K562 (cell line): ENCODE measurements at regions not wholly inside any gene's neighbourhood (a gene's known extent, or its start where the extent isn't known, plus 50 kb on each side); places are given as distances from the start of the nearest gene placed in this dataset.

Source experiments
- CC2D1A ChIP-seq: fragments of 450-650 bp; IDR thresholded peaks from 2 replicates; pipeline ENCODE4 v1.6.1; 2017; ENCODE audit warnings: mild to moderate bottlenecking
- ESRRA ChIP-seq: fragments of 450-650 bp; IDR thresholded peaks from 2 replicates; pipeline ENCODE4 v1.6.1; 2014; ENCODE audit warnings: low read depth, mild to moderate bottlenecking, moderate library complexity, borderline replicate concordance
- FOS ChIP-seq: IDR thresholded peaks from 3 replicates; pipeline ENCODE4 v1.6.1; 2011; ENCODE audit not compliant: insufficient read length; ENCODE audit errors: extremely low read depth
- KAT8 ChIP-seq: fragments of 450-650 bp; IDR thresholded peaks from 2 replicates; pipeline ENCODE4 v1.6.1; 2016; ENCODE audit warnings: low read depth, mild to moderate bottlenecking
- PCBP2 ChIP-seq: fragments of 200-400 bp; formaldehyde crosslinking; IDR thresholded peaks from 2 replicates; pipeline ENCODE4 v1.6.1; 2018; ENCODE audit warnings: low read length, low read depth, mild to moderate bottlenecking, moderate library complexity; ENCODE audit not compliant: poor library complexity, severe bottlenecking
- PURB ChIP-seq: sonication (generic); formaldehyde crosslinking; IDR thresholded peaks from 2 replicates; pipeline ENCODE4 v1.9.0; 2021; ENCODE audit warnings: low read depth, mild to moderate bottlenecking, missing genetic modification reagents
- RCOR1 ChIP-seq, 2 experiments: IDR thresholded peaks; 2 replicates each; pipeline ENCODE4 v1.6.1; 2012; ENCODE audit warnings: low read depth in 2 of 2, low read length in 2 of 2, borderline replicate concordance in 1 of 2, improper control_type of control experiment in 1 of 2
- ZNF311 ChIP-seq: fragments of 250-450 bp; sonication (Bioruptor Pico); IDR thresholded peaks from 2 replicates; pipeline ENCODE4 v1.4.0; 2020; ENCODE audit warnings: mild to moderate bottlenecking, moderate library complexity
- ZNF445 ChIP-seq: fragments of 250-450 bp; sonication (Bioruptor Pico); IDR thresholded peaks from 2 replicates; pipeline ENCODE4 v1.4.0; 2020; ENCODE audit warnings: low read depth, mild to moderate bottlenecking, moderate library complexity
- TF ChIP-seq, protein P1 (sequence below): sonication (generic); formaldehyde crosslinking; IDR thresholded peaks from 2 replicates; pipeline ENCODE4 v1.8.0; 2022; ENCODE audit warnings: missing genetic modification reagents, mild to moderate bottlenecking, borderline replicate concordance
- TF ChIP-seq, protein P2 (sequence below), 3 experiments: IDR thresholded peaks in 2 of 3; conservative IDR thresholded peaks in 1 of 3; 2 replicates each; pipeline ENCODE4 v1.5.1; 2011 to 2012; ENCODE audit warnings: low read length in 3 of 3, mild to moderate bottlenecking in 3 of 3, control low read depth in 2 of 3, improper control_type of control experiment in 1 of 3, inconsistent platforms in 1 of 3, low read depth in 1 of 3, mixed read lengths in 1 of 3, moderate library complexity in 1 of 3; ENCODE audit not compliant: insufficient read depth in 2 of 3
- TF ChIP-seq, protein P3 (sequence below), 2 experiments: fragments of 250-450 bp in 1 of 2; fragments of 450-650 bp in 1 of 2; sonication (Bioruptor Pico) in 1 of 2; IDR thresholded peaks; 2 replicates each; pipeline versions ENCODE4 v1.6.1 to v1.8.0; 2016 to 2021; ENCODE audit warnings: mild to moderate bottlenecking in 2 of 2, moderate library complexity in 2 of 2, missing compliant biosample characterization in 1 of 2, missing genetic modification characterization in 1 of 2
- TF ChIP-seq, protein P4 (sequence below): sonication (generic); formaldehyde crosslinking; IDR thresholded peaks from 2 replicates; pipeline ENCODE4 v1.8.1; 2023; ENCODE audit warnings: mild to moderate bottlenecking, missing genetic modification reagents
- TF ChIP-seq, protein P5 (sequence below): fragments of 450-650 bp; formaldehyde crosslinking; IDR thresholded peaks from 2 replicates; pipeline ENCODE4 v1.4.0; 2020; ENCODE audit warnings: mild to moderate bottlenecking, moderate library complexity
- TF ChIP-seq, protein P6 (sequence below): fragments of 250-450 bp; sonication (Bioruptor Pico); IDR thresholded peaks from 2 replicates; pipeline ENCODE4 v1.4.0; 2020; ENCODE audit warnings: mild to moderate bottlenecking, moderate library complexity, borderline replicate concordance

DNA sequence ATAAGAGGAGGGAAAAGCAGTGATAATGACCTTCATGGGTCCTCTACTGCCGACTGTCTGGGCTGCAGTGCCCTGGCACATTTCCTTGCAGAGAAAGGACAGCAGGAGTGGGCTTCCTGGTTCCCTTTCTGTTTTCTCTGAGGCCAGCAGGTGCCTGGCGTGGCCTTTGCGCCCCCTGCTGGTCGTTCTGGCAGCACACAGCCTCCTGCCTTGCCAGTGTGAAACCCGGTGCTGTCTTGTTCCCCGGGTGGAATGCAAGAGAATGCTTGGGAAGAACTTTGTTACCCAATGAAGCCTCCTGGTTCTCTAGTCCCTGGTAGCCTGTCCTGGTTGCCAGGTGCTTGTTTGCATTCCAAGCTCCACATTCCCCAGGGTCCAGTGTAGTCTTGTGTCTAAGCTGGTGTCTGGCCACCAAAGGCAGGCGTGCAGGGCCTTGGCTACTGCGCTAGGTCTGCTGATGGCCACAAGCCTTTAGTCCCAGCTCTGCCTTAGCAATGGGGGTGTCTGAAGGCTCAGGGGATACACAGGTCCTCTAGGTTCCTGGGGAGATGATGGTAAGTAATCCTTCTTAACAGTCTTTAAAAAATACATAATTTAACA is 1392.4 kb upstream of the TMEM132C start (continued):
- TF ChIP-seq, protein P1, sequence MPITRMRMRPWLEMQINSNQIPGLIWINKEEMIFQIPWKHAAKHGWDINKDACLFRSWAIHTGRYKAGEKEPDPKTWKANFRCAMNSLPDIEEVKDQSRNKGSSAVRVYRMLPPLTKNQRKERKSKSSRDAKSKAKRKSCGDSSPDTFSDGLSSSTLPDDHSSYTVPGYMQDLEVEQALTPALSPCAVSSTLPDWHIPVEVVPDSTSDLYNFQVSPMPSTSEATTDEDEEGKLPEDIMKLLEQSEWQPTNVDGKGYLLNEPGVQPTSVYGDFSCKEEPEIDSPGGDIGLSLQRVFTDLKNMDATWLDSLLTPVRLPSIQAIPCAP: no peak
- no peak for TF ChIP-seq ZNF445 (CRISPR knock-in tag)
- peak in 1 of 2 experiments; percentile 29; a peak in 1 of 4 replicates for TF ChIP-seq RCOR1 (IDR thresholded peaks at IDR 0.05; ENCODE audit: borderline replicate concordance in 1 of 2, low read depth in 2 of 2, low read length in 2 of 2)
- TF ChIP-seq, protein P2, sequence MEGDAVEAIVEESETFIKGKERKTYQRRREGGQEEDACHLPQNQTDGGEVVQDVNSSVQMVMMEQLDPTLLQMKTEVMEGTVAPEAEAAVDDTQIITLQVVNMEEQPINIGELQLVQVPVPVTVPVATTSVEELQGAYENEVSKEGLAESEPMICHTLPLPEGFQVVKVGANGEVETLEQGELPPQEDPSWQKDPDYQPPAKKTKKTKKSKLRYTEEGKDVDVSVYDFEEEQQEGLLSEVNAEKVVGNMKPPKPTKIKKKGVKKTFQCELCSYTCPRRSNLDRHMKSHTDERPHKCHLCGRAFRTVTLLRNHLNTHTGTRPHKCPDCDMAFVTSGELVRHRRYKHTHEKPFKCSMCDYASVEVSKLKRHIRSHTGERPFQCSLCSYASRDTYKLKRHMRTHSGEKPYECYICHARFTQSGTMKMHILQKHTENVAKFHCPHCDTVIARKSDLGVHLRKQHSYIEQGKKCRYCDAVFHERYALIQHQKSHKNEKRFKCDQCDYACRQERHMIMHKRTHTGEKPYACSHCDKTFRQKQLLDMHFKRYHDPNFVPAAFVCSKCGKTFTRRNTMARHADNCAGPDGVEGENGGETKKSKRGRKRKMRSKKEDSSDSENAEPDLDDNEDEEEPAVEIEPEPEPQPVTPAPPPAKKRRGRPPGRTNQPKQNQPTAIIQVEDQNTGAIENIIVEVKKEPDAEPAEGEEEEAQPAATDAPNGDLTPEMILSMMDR (IDR thresholded peaks at IDR 0.05 in 2 of 3, conservative IDR thresholded peaks at IDR 0.05 in 1 of 3; ENCODE audit: insufficient read depth in 2 of 3, low read depth in 1 of 3, low read length in 3 of 3): peak; percentile 93 to 99 (median 94)
- TF ChIP-seq CC2D1A: peak; percentile 68; the same call in 1 of the 2 replicates
- TF ChIP-seq ZNF311 (CRISPR knock-in tag): no peak
- TF ChIP-seq ESRRA: peak; percentile 26; the same call in 1 of the 2 replicates
- no peak for TF ChIP-seq PURB
- TF ChIP-seq KAT8: no peak
- TF ChIP-seq, protein P3, sequence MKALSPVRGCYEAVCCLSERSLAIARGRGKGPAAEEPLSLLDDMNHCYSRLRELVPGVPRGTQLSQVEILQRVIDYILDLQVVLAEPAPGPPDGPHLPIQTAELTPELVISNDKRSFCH (CRISPR knock-in tag; IDR thresholded peaks at IDR 0.05): no peak
- TF ChIP-seq, protein P3 (tag; IDR thresholded peaks at IDR 0.05): no peak
- TF ChIP-seq, protein P4, sequence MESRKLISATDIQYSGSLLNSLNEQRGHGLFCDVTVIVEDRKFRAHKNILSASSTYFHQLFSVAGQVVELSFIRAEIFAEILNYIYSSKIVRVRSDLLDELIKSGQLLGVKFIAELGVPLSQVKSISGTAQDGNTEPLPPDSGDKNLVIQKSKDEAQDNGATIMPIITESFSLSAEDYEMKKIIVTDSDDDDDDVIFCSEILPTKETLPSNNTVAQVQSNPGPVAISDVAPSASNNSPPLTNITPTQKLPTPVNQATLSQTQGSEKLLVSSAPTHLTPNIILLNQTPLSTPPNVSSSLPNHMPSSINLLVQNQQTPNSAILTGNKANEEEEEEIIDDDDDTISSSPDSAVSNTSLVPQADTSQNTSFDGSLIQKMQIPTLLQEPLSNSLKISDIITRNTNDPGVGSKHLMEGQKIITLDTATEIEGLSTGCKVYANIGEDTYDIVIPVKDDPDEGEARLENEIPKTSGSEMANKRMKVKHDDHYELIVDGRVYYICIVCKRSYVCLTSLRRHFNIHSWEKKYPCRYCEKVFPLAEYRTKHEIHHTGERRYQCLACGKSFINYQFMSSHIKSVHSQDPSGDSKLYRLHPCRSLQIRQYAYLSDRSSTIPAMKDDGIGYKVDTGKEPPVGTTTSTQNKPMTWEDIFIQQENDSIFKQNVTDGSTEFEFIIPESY (CRISPR knock-in tag): no peak
- TF ChIP-seq, protein P5, sequence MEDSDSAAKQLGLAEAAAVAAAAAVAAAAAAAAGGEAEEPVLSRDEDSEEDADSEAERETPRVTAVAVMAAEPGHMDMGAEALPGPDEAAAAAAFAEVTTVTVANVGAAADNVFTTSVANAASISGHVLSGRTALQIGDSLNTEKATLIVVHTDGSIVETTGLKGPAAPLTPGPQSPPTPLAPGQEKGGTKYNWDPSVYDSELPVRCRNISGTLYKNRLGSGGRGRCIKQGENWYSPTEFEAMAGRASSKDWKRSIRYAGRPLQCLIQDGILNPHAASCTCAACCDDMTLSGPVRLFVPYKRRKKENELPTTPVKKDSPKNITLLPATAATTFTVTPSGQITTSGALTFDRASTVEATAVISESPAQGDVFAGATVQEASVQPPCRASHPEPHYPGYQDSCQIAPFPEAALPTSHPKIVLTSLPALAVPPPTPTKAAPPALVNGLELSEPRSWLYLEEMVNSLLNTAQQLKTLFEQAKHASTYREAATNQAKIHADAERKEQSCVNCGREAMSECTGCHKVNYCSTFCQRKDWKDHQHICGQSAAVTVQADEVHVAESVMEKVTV: peak; percentile 60; the same call in 1 of the 2 replicates
- no peak for TF ChIP-seq FOS
- TF ChIP-seq, protein P6, sequence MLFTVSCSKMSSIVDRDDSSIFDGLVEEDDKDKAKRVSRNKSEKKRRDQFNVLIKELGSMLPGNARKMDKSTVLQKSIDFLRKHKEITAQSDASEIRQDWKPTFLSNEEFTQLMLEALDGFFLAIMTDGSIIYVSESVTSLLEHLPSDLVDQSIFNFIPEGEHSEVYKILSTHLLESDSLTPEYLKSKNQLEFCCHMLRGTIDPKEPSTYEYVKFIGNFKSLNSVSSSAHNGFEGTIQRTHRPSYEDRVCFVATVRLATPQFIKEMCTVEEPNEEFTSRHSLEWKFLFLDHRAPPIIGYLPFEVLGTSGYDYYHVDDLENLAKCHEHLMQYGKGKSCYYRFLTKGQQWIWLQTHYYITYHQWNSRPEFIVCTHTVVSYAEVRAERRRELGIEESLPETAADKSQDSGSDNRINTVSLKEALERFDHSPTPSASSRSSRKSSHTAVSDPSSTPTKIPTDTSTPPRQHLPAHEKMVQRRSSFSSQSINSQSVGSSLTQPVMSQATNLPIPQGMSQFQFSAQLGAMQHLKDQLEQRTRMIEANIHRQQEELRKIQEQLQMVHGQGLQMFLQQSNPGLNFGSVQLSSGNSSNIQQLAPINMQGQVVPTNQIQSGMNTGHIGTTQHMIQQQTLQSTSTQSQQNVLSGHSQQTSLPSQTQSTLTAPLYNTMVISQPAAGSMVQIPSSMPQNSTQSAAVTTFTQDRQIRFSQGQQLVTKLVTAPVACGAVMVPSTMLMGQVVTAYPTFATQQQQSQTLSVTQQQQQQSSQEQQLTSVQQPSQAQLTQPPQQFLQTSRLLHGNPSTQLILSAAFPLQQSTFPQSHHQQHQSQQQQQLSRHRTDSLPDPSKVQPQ (CRISPR knock-in tag): no peak
- no peak for TF ChIP-seq PCBP2
